Colon (tissue), 2 donors: ENCODE measurements at regions not wholly inside any gene's neighbourhood (a gene's known extent, or its start where the extent isn't known, plus 50 kb on each side); places are given as distances from the start of the nearest gene placed in this dataset.
"Not testable (repeated sequence)": the region's sequence is repeated elsewhere in the genome, so short reads cannot be mapped to it uniquely, and the experiment has no call there.

ENCODE experiments used
- FAIRE-seq: peaks from 2 replicates; lab custom pipeline; 2012; peaks lifted over from hg19 to GRCh38; lab: Jason Lieb, UNC
- donor health status: control.
- donor health status: control.

- no peak for FAIRE-seq
Measured at GRCh38 chr22:23394525-23395326, 185.4 kb downstream of the IGLL1 start.

- no peak for FAIRE-seq
Measured at GRCh38 chr22:23393721-23394320, 186.3 kb downstream of the IGLL1 start.

GRCh38 chr22:23393199-23393598 is 186.9 kb downstream of the IGLL1 start:
- FAIRE-seq, result not testable (repeated sequence)

GRCh38 chr22:23392420-23393121 is 187.5 kb downstream of the IGLL1 start:
- FAIRE-seq, result no peak

- FAIRE-seq, result no peak
Measured at GRCh38 chr22:23391022-23391421, 189.1 kb downstream of the IGLL1 start.

GRCh38 chr22:23389271-23390071 is 190.6 kb downstream of the IGLL1 start:
- FAIRE-seq, result no peak

GRCh38 chr22:23388517-23388890 is 191.6 kb downstream of the IGLL1 start:
- no peak for FAIRE-seq

GRCh38 chr22:23387827-23388516 is 192.1 kb downstream of the IGLL1 start:
- no peak for FAIRE-seq

- FAIRE-seq, result no peak
Measured at GRCh38 chr22:23386822-23387580, 193.1 kb downstream of the IGLL1 start.

GRCh38 chr22:23385678-23386631 is 194.1 kb downstream of the IGLL1 start:
- no peak for FAIRE-seq

- FAIRE-seq, result no peak
Measured at GRCh38 chr22:23384923-23385677, 195.0 kb downstream of the IGLL1 start.

GRCh38 chr22:23384431-23384830 is 195.7 kb downstream of the IGLL1 start:
- no peak for FAIRE-seq

- no peak for FAIRE-seq
Measured at GRCh38 chr22:23383491-23384361, 196.4 kb downstream of the IGLL1 start.

GRCh38 chr22:23382428-23383218 is 197.5 kb downstream of the IGLL1 start:
- FAIRE-seq, result no peak

- no peak for FAIRE-seq
Measured at GRCh38 chr22:23381661-23382427, 198.2 kb downstream of the IGLL1 start.

GRCh38 chr22:23380911-23381310 is 199.2 kb downstream of the IGLL1 start:
- no peak for FAIRE-seq

GRCh38 chr22:23380230-23380573 is 199.9 kb downstream of the IGLL1 start:
- no peak for FAIRE-seq
